Panc1 (cell line): ENCODE measurements at regions not wholly inside any gene's neighbourhood (a gene's known extent, or its start where the extent isn't known, plus 50 kb on each side); places are given as distances from the start of the nearest gene placed in this dataset.

Experiments
- CTCF ChIP-seq: fragments of 450-650 bp; IDR thresholded peaks from 2 replicates; pipeline ENCODE4 v1.5.1; 2017; ENCODE audit warnings: mild to moderate bottlenecking
- POLR2AphosphoS5 ChIP-seq: IDR thresholded peaks from 2 replicates; pipeline ENCODE4 v1.6.1; 2012; ENCODE audit warnings: mild to moderate bottlenecking, low read depth, low read length, moderate library complexity
- REST ChIP-seq, 2 experiments: IDR thresholded peaks; 2 replicates each; pipeline ENCODE4 v1.6.1; 2011 to 2012; ENCODE audit warnings: low read depth in 2 of 2, control low read depth in 1 of 2, low read length in 1 of 2, mild to moderate bottlenecking in 1 of 2, moderate library complexity in 1 of 2; ENCODE audit not compliant: insufficient read depth in 1 of 2
- SIN3A ChIP-seq: IDR thresholded peaks from 2 replicates; pipeline ENCODE4 v1.6.1; 2012; ENCODE audit warnings: low read depth, mild to moderate bottlenecking, low read length, moderate library complexity, borderline replicate concordance; ENCODE audit not compliant: insufficient read depth

- TF ChIP-seq SIN3A (no peak), REST (IDR thresholded peaks at IDR 0.05; ENCODE audit: insufficient read depth in 1 of 2, low read depth in 2 of 2, low read length in 1 of 2) (no peak), CTCF (no peak), POLR2AphosphoS5 (no peak)
These were observed 68.0 kb downstream of the OLIG3 start for GRCh38 chr6:137426007-137426689.
